Type B pancreatic cell (in vitro differentiated cells): ENCODE measurements at regions not wholly inside any gene's neighbourhood (a gene's known extent, or its start where the extent isn't known, plus 50 kb on each side); places are given as distances from the start of the nearest gene placed in this dataset.

Experiments used
- DNase-seq: peaks from one replicate; pipeline ENCODE4 v3.0.0; 2021; ENCODE audit warnings: mixed read lengths; ENCODE audit not compliant: unreplicated experiment; ENCODE audit errors: extremely low spot score
- H3K27ac Mint-ChIP-seq: 2 replicates; pipeline ENCODE4 v1.8.0; 2021; ENCODE audit warnings: mild to moderate bottlenecking, mixed read lengths
- H3K27me3 Mint-ChIP-seq: 2 replicates; pipeline ENCODE4 v1.8.0; 2021; ENCODE audit warnings: mixed read lengths
- H3K36me3 Mint-ChIP-seq: 2 replicates; pipeline ENCODE4 v1.8.0; 2021; ENCODE audit warnings: mixed read lengths
- H3K4me1 Mint-ChIP-seq: one replicate; pipeline ENCODE4 v1.8.0; 2021; ENCODE audit warnings: mixed read lengths; ENCODE audit not compliant: unreplicated experiment
- H3K4me3 Mint-ChIP-seq: 2 replicates; pipeline ENCODE4 v1.8.0; 2021; ENCODE audit warnings: mild to moderate bottlenecking, mixed read lengths
- H3K9me3 Mint-ChIP-seq: 2 replicates; pipeline ENCODE4 v1.8.0; 2021; ENCODE audit warnings: mixed read lengths
- TF ChIP-seq, protein P1 (sequence below): fragments of 200-600 bp; sonication (generic); conservative IDR thresholded peaks from 2 replicates; pipeline ENCODE4 v1.5.0; 2021; ENCODE audit warnings: antibody characterized with exemption, mild to moderate bottlenecking

DNA sequence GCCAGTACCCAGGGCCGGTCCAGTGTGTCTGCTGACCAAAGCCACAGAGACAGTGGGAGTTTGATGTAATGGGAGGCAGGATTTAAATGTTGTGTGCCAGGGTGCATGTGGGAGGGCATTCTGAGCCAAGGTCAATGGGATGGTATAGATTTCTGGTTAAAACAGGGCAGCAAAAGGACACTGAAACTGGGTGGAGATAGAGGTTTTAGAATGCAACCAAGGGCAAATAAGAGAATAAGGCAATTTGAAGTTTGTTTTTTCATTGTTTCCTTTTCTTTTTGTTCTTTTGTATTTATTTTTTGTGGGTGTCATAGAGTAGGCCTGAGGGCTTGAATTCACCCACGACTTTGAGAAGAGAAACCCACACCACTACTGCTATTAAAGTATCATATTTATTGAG lies 65.5 kb upstream of the CLINT1 start:
- Mint-ChIP-seq H3K9me3 (no peaks in the 10 kb centered on the region), H3K36me3 (no peaks in the 10 kb centered on the region), H3K4me1 (peaks cover 23% of the 10 kb centered on the region), H3K27me3 (peaks cover 27% of the 10 kb centered on the region), H3K27ac (peak overlapping the region; percentile 29), H3K4me3 (no peak overlapping the region)
- no peak for DNase-seq
- TF ChIP-seq, protein P1, sequence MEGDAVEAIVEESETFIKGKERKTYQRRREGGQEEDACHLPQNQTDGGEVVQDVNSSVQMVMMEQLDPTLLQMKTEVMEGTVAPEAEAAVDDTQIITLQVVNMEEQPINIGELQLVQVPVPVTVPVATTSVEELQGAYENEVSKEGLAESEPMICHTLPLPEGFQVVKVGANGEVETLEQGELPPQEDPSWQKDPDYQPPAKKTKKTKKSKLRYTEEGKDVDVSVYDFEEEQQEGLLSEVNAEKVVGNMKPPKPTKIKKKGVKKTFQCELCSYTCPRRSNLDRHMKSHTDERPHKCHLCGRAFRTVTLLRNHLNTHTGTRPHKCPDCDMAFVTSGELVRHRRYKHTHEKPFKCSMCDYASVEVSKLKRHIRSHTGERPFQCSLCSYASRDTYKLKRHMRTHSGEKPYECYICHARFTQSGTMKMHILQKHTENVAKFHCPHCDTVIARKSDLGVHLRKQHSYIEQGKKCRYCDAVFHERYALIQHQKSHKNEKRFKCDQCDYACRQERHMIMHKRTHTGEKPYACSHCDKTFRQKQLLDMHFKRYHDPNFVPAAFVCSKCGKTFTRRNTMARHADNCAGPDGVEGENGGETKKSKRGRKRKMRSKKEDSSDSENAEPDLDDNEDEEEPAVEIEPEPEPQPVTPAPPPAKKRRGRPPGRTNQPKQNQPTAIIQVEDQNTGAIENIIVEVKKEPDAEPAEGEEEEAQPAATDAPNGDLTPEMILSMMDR, result no peak

DNA sequence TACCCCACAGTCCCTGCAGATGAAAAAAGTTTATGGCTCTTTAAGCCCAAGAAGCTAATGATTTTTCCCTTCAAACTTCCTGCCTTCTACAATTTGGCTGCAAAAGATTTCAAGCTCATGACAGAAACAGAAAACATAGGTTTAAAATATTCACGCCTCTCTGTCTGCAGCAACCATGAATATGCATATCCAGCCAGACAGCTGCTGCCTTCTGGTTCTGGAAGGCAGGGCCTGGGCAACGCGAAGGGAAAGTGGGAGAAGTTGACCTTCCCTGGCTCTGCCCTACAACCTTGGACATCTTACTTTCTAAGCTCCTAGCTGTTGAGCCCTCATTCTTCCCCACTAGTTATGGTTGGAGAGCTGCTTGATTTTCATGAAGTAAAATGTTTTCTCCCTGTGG lies 64.8 kb upstream of the CLINT1 start:
- DNase-seq, result no peak
- H3K27ac Mint-ChIP-seq, result no peak overlapping the region
- TF ChIP-seq, protein P1, result no peak
- H3K9me3 Mint-ChIP-seq, result no peaks in the 10 kb centered on the region
- no peak overlapping the region for H3K4me3 Mint-ChIP-seq
- H3K4me1 Mint-ChIP-seq, result peaks cover 30% of the 10 kb centered on the region
- peaks cover 32% of the 10 kb centered on the region for H3K27me3 Mint-ChIP-seq
- H3K36me3 Mint-ChIP-seq, result no peaks in the 10 kb centered on the region

DNA sequence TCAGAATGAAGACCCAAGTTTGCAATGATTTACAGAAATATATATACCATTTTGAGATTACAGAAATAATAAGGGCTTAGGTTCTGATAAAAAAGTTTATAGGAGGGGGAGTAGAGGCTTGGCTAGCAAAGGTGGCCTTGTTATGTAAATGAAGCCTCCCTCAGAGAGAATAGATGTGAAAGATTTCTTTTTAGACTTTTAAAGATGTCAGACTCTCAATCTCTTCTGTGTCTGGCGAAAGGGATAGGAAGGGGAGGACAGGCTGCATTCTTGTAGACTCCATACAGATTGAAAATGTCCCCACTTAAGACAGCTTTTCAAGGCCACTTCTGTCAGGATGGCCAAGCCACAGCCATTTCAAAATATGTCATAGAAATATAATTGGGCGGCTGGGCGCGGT lies 63.1 kb upstream of the CLINT1 start:
- Mint-ChIP-seq H3K27ac (no peak overlapping the region), H3K4me3 (no peak overlapping the region), H3K27me3 (peaks cover 27% of the 10 kb centered on the region), H3K9me3 (no peaks in the 10 kb centered on the region), H3K4me1 (peaks cover 40% of the 10 kb centered on the region), H3K36me3 (no peaks in the 10 kb centered on the region)
- DNase-seq, result no peak
- TF ChIP-seq, protein P1, result no peak

DNA sequence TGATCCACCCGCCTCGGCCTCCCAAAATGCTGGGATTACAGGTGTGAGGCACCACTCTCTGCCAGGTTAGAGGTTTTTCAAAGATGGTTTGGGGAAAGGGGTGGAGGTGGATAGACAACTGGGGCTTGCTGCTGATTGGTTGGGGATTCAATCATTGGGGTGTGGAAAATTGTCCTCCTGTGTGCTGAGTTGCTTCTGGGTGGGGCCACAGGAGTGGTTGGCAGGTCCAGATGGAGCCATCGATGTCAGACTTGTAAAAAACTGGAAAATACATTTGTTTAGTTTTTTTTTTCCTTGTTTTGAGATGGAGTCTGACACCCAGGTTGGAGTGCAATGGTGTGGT lies 61.9 kb upstream of the CLINT1 start:
- Mint-ChIP-seq H3K4me1 (peaks cover 36% of the 10 kb centered on the region), H3K4me3 (no peak overlapping the region), H3K36me3 (no peaks in the 10 kb centered on the region), H3K27ac (no peak overlapping the region), H3K27me3 (peaks cover 20% of the 10 kb centered on the region), H3K9me3 (no peaks in the 10 kb centered on the region)
- DNase-seq, result no peak
- TF ChIP-seq, protein P1, result no peak

DNA sequence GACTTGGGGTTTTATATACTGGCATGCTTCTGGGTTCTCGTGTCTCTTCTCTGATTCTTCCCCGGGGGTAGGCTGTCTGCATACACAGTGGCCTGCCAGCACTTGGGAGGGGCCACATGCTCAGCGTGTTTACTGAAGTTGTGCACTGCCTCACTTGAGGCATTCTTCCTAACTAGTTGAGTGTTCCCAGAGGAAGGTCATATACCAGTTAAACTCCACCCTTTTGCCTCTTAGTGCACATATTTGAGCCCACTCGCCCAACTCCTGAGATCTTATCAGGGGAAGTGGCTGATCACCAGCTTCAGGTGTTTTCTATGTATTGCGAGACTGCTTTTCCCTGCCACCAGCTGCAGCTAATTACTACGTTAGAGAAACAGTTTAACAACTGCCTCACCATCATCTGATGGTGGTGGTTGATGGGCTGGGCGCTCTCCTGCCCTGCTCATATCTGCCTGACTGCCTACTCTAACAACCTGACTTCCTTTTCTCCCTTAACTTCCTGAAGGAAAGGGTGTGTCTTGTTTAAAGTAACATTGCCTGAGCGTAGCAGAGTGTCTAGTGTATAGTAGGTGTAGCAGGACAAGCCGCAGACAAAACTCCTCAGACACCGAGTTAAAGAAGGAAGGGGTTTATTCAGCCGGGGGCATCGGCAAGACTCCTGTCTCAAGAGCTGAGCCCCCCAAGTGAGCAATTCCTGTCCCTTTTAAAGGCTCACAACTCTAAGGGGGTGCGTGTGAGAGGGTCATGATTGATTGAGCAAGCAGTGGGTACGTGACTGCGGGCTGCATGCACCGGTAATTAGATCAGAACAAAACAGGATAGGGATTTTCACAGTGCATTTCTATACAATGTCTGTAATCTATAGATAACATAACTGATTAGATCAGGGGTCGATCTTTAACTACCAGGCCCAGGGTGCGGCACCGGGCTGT lies 60.1 kb upstream of the CLINT1 start:
- TF ChIP-seq, protein P1, result no peak
- peaks cover 40% of the 10 kb centered on the region for H3K4me1 Mint-ChIP-seq
- H3K27me3 Mint-ChIP-seq, result peaks cover 9% of the 10 kb centered on the region
- no peaks in the 10 kb centered on the region for H3K9me3 Mint-ChIP-seq
- H3K36me3 Mint-ChIP-seq, result no peaks in the 10 kb centered on the region
- H3K4me3 Mint-ChIP-seq, result peak overlapping the region; percentile 78
- no peak for DNase-seq
- peak overlapping the region; percentile 75 for H3K27ac Mint-ChIP-seq
